NCI-H2227 treated with DMSO at 0.1 percent for 48 hours (cell line): ENCODE measurements at regions not wholly inside any gene's neighbourhood (a gene's known extent, or its start where the extent isn't known, plus 50 kb on each side); places are given as distances from the start of the nearest gene placed in this dataset.

Experiments used
- DNase-seq: peaks from one replicate; lab custom pipeline; 2025; lab: John Stamatoyannopoulos, UW

- DNase-seq: no peak
Measured at GRCh38 chr13:61030445-61030844, 385.2 kb downstream of the PCDH20 start.

GRCh38 chr13:61029064-61029463 is 386.6 kb downstream of the PCDH20 start:
- no peak for DNase-seq

- DNase-seq: no peak
Measured at GRCh38 chr13:61024046-61024445, 391.6 kb downstream of the PCDH20 start.

- DNase-seq: no peak
Measured at GRCh38 chr13:61021838-61022237, 393.8 kb downstream of the PCDH20 start.

- no peak for DNase-seq
Measured at GRCh38 chr13:61013796-61014195, 401.9 kb downstream of the PCDH20 start.

- no peak for DNase-seq
Measured at GRCh38 chr13:61010358-61010757, 405.3 kb downstream of the PCDH20 start.

- DNase-seq: no peak
Measured at GRCh38 chr13:61002686-61003085, 413.0 kb downstream of the PCDH20 start.

GRCh38 chr13:60990032-60990733 is 425.5 kb downstream of the PCDH20 start:
- DNase-seq: no peak

- no peak for DNase-seq
Measured at GRCh38 chr13:60986301-60986700, 429.3 kb downstream of the PCDH20 start.

GRCh38 chr13:60981407-60981806 is 434.2 kb downstream of the PCDH20 start:
- no peak for DNase-seq

GRCh38 chr13:60976367-60976766 is 439.3 kb downstream of the PCDH20 start:
- no peak for DNase-seq

- DNase-seq: no peak
Measured at GRCh38 chr13:60974296-60974695, 441.4 kb downstream of the PCDH20 start.

GRCh38 chr13:60973529-60973928 is 442.1 kb downstream of the PCDH20 start:
- DNase-seq: no peak

GRCh38 chr13:60970736-60971135 is 444.9 kb downstream of the PCDH20 start:
- DNase-seq: no peak

GRCh38 chr13:60969656-60970055 is 446.0 kb downstream of the PCDH20 start:
- DNase-seq: no peak

- no peak for DNase-seq
Measured at GRCh38 chr13:60959427-60959826, 456.2 kb downstream of the PCDH20 start.

GRCh38 chr13:60957816-60958215 is 457.8 kb downstream of the PCDH20 start:
- DNase-seq: no peak

- DNase-seq: no peak
Measured at GRCh38 chr13:60945396-60945795, 470.3 kb downstream of the PCDH20 start.

GRCh38 chr13:60944863-60945262 is 470.8 kb downstream of the PCDH20 start:
- no peak for DNase-seq

GRCh38 chr13:60944016-60944415 is 471.6 kb downstream of the PCDH20 start:
- DNase-seq: no peak

- DNase-seq: no peak
Measured at GRCh38 chr13:60936281-60936680, 479.4 kb downstream of the PCDH20 start.

- DNase-seq: no peak
Measured at GRCh38 chr13:60933638-60934037, 482.0 kb downstream of the PCDH20 start.

GRCh38 chr13:60931858-60932546 is 483.6 kb downstream of the PCDH20 start:
- no peak for DNase-seq

- no peak for DNase-seq
Measured at GRCh38 chr13:60925686-60926085, 490.0 kb downstream of the PCDH20 start.
